Lung (tissue), 11 donors: ENCODE measurements at regions not wholly inside any gene's neighbourhood (a gene's known extent, or its start where the extent isn't known, plus 50 kb on each side); places are given as distances from the start of the nearest gene placed in this dataset.

ENCODE experiments used
- ATAC-seq: fragments of 200-7000 bp; cut with Tn5 transposase; one replicate; pipeline ENCODE4 v1.9.1; 2020; ENCODE audit warnings: moderate number of reproducible peaks; ENCODE audit not compliant: insufficient read depth, low FRiP score
- DNase-seq, 3 donors: peaks; one replicate each; pipeline ENCODE4 v3.0.0-alpha.2; 2013 to 2017
- H3K27ac ChIP-seq, 2 donors: one replicate each; pipeline ENCODE4 v1.5.1; 2013; ENCODE audit warnings: mild to moderate bottlenecking in 2 of 2, moderate library complexity in 2 of 2, control low read depth in 1 of 2, inconsistent platforms in 1 of 2, low read depth in 1 of 2, low read length in 1 of 2
- H3K27me3 ChIP-seq, 3 donors: one replicate each; pipeline ENCODE4 v1.5.1; 2013; ENCODE audit warnings: low read length in 2 of 3; ENCODE audit not compliant: control insufficient read depth in 3 of 3, insufficient read depth in 3 of 3
- H3K36me3 ChIP-seq, 4 donors: one replicate each; pipeline ENCODE4 v1.5.1; 2013; ENCODE audit warnings: low read length in 4 of 4, mild to moderate bottlenecking in 1 of 4, moderate library complexity in 1 of 4; ENCODE audit not compliant: control insufficient read depth in 4 of 4, insufficient read depth in 4 of 4
- H3K4me1 ChIP-seq, 5 donors: one replicate each; pipeline ENCODE4 v1.5.1; 2013; ENCODE audit warnings: low read length in 5 of 5, mild to moderate bottlenecking in 2 of 5, moderate library complexity in 1 of 5; ENCODE audit not compliant: control insufficient read depth in 5 of 5, insufficient read depth in 5 of 5
- H3K4me3 ChIP-seq: one replicate; pipeline ENCODE4 v1.5.1; 2013; ENCODE audit warnings: mild to moderate bottlenecking, control low read depth, moderate library complexity
- H3K9ac ChIP-seq, 2 donors: one replicate each; pipeline ENCODE4 v1.5.1; 2013; ENCODE audit warnings: low read length in 2 of 2, control low read depth in 1 of 2; ENCODE audit not compliant: insufficient read depth in 1 of 2
- H3K9me3 ChIP-seq, 4 donors: one replicate each; pipeline ENCODE4 v1.5.1; 2013; ENCODE audit warnings: low read length in 3 of 4, mild to moderate bottlenecking in 1 of 4, moderate library complexity in 1 of 4; ENCODE audit not compliant: control insufficient read depth in 4 of 4, insufficient read depth in 3 of 4
- CTCF ChIP-seq: IDR thresholded peaks from 2 replicates; pipeline ENCODE4 v1.5.1; 2012; ENCODE audit warnings: mild to moderate bottlenecking; ENCODE audit errors: control extremely low read depth, extremely low read depth
- WGBS, 2 donors: extraction: QIAGEN DNeasy Blood & Tissue Kit; methylation state at CpG; one replicate each; pipeline ENCODE4 v1.1.7; 2013; 5-methylcytosine and 5-hydroxymethylcytosine counted together
- donor health status: control.
- donor health status: control.
- donor health status: Bipolar disorder and iron deficiency.
- donor health status: healthy.
- donor health status: DM: yes; HTN: yes; CAD: no.

- H3K27me3 ChIP-seq = no peaks in the 10 kb centered on the region
- 79 to 89% methylated on average over 17 of the region's 17 CpGs for WGBS, 2 donors
- ATAC-seq (no peak), DNase-seq (no peak)
- H3K27ac ChIP-seq = peak overlapping the region; percentile 89 to 90
- no peak overlapping the region for H3K9ac ChIP-seq
- H3K4me1 ChIP-seq = peaks cover 0 to 23% (median 18%) of the 10 kb centered on the region in 5 donors
- no peak for TF ChIP-seq CTCF
- H3K9me3 ChIP-seq = no peaks in the 10 kb centered on the region
- no peaks in the 10 kb centered on the region for H3K36me3 ChIP-seq
- no peak overlapping the region for H3K4me3 ChIP-seq
These were observed 109.2 kb upstream of the PTPN1 start for GRCh38 chr20:50400705-50401586.

GRCh38 chr20:50401587-50402418, 108.4 kb upstream of the PTPN1 start:
- H3K9me3 ChIP-seq = no peaks in the 10 kb centered on the region
- TF ChIP-seq CTCF = no peak
- peaks cover 0 to 23% (median 17%) of the 10 kb centered on the region in 5 donors for H3K4me1 ChIP-seq
- DNase-seq (no peak), ATAC-seq (no peak)
- no peaks in the 10 kb centered on the region for H3K27me3 ChIP-seq
- no peak overlapping the region for H3K9ac ChIP-seq
- H3K27ac ChIP-seq = no peak overlapping the region
- 90% methylated on average over 9 of the region's 9 CpGs for WGBS, 2 donors
- H3K4me3 ChIP-seq = no peak overlapping the region
- no peaks in the 10 kb centered on the region for H3K36me3 ChIP-seq

- no peak for TF ChIP-seq CTCF
These were observed 106.4 kb upstream of the PTPN1 start for GRCh38 chr20:50403565-50404418.

More at GRCh38 chr20:50403565-50404418, 106.4 kb upstream of the PTPN1 start:
- Histone ChIP-seq H3K4me1 (peaks cover 0 to 19% (median 14%) of the 10 kb centered on the region in 5 donors), H3K27me3 (no peaks in the 10 kb centered on the region), H3K27ac (peak overlapping the region in 1 of 2 donors; percentile 2), H3K4me3 (no peak overlapping the region), H3K9me3 (no peaks in the 10 kb centered on the region), H3K36me3 (no peaks in the 10 kb centered on the region), H3K9ac (no peak overlapping the region)
- DNase-seq (no peak), ATAC-seq (no peak)
- WGBS, 2 donors = 68 to 76% methylated on average over 13 of the region's 13 CpGs
